Upper lobe of left lung (tissue), 6 donors: ENCODE measurements at regions not wholly inside any gene's neighbourhood (a gene's known extent, or its start where the extent isn't known, plus 50 kb on each side); places are given as distances from the start of the nearest gene placed in this dataset.

Experiments
- ATAC-seq, 2 donors: fragments of 200-7000 bp; cut with Tn5 transposase; one replicate each; pipeline ENCODE4 v1.9.1; 2022; ENCODE audit warnings: mild to moderate bottlenecking in 2 of 2, moderate library complexity in 2 of 2; ENCODE audit not compliant: low FRiP score in 2 of 2
- DNase-seq, 2 donors: peaks; one replicate each; pipeline ENCODE4 v3.0.0-alpha.2; 2019 to 2020
- H3K27ac ChIP-seq, 4 donors: fragments of 200-600 bp; sonication (generic); one replicate each; pipeline ENCODE4 v1.5.1; 2016 to 2019
- H3K27me3 ChIP-seq, 4 donors: fragments of 200-600 bp; sonication (generic); one replicate each; pipeline ENCODE4 v1.5.1; 2017 to 2019
- H3K36me3 ChIP-seq, 4 donors: fragments of 200-600 bp; sonication (generic); one replicate each; pipeline ENCODE4 v1.5.1; 2016 to 2019
- H3K4me1 ChIP-seq, 4 donors: fragments of 200-600 bp; sonication (generic); one replicate each; pipeline ENCODE4 v1.5.1; 2018 to 2019
- H3K4me3 ChIP-seq, 4 donors: fragments of 200-600 bp; sonication (generic); one replicate each; pipeline ENCODE4 v1.5.1; 2017 to 2019; ENCODE audit warnings: mild to moderate bottlenecking in 2 of 4, moderate library complexity in 1 of 4
- H3K9me3 ChIP-seq, 4 donors: fragments of 200-600 bp; sonication (generic); one replicate each; pipeline ENCODE4 v1.5.1; 2018 to 2019
- CTCF ChIP-seq, 6 experiments: fragments of 450-650 bp in 4 of 6; fragments of 200-600 bp in 2 of 6; sonication (generic) in 2 of 6; IDR thresholded peaks; one replicate each; pipeline ENCODE4 v1.5.1; 2016 to 2019; ENCODE audit warnings: antibody characterized with exemption in 6 of 6
- EP300 ChIP-seq, 4 donors: sonication (generic); formaldehyde crosslinking; IDR thresholded peaks; one replicate each; pipeline ENCODE4 v1.5.1; 2017; ENCODE audit warnings: antibody characterized with exemption in 4 of 4, control low read depth in 2 of 4
- POLR2A ChIP-seq, 4 donors: fragments of 450-650 bp; IDR thresholded peaks; one replicate each; pipeline ENCODE4 v1.5.1; 2016 to 2017; ENCODE audit warnings: antibody characterized with exemption in 4 of 4, mild to moderate bottlenecking in 2 of 4
- POLR2AphosphoS5 ChIP-seq, 2 donors: sonication (generic); formaldehyde crosslinking; IDR thresholded peaks; one replicate each; pipeline ENCODE4 v1.5.1; 2017; ENCODE audit warnings: antibody characterized with exemption in 2 of 2
- WGBS, 2 donors: methylation state at CpG; one replicate each; pipeline ENCODE4 v1.1.5; 2017 to 2018; 5-methylcytosine and 5-hydroxymethylcytosine counted together
- donor health status: DM: no; HTN: no; CAD: no; lungs with moderate emphysema.
- donor health status: DM: no; HTN: yes; CAD: no; lungs with severe emphysema.

- Histone ChIP-seq H3K36me3 (no peaks in the 10 kb centered on the region), H3K9me3 (no peaks in the 10 kb centered on the region), H3K27ac (no peak overlapping the region), H3K4me3 (no peak overlapping the region), H3K27me3 (no peaks in the 10 kb centered on the region), H3K4me1 (no peaks in the 10 kb centered on the region)
- TF ChIP-seq CTCF (IDR thresholded peaks at IDR 0.05) (no peak), EP300 (IDR thresholded peaks at IDR 0.05) (no peak), POLR2A (IDR thresholded peaks at IDR 0.05) (no peak), POLR2AphosphoS5 (IDR thresholded peaks at IDR 0.05) (no peak)
- DNase-seq (no peak), ATAC-seq (no peak)
Measured at GRCh38 chr2:5519286-5519685, 172.9 kb upstream of the SOX11 start.

- no peak for ATAC-seq
- no peak for TF ChIP-seq POLR2AphosphoS5 (IDR thresholded peaks at IDR 0.05)
- no peak for TF ChIP-seq CTCF (IDR thresholded peaks at IDR 0.05)
- no peak for TF ChIP-seq POLR2A (IDR thresholded peaks at IDR 0.05)
- TF ChIP-seq EP300 (IDR thresholded peaks at IDR 0.05) = no peak
- no peak overlapping the region for H3K27ac ChIP-seq
- no peak for DNase-seq
- no peaks in the 10 kb centered on the region for H3K4me1 ChIP-seq
- 60 to 82% methylated on average over 7 of the region's 7 CpGs for WGBS, 2 donors
- no peak overlapping the region for H3K4me3 ChIP-seq
- H3K27me3 ChIP-seq = no peaks in the 10 kb centered on the region
- H3K36me3 ChIP-seq = no peaks in the 10 kb centered on the region
- no peaks in the 10 kb centered on the region for H3K9me3 ChIP-seq
Measured at GRCh38 chr2:5520463-5520972, 171.7 kb upstream of the SOX11 start.

GRCh38 chr2:5521461-5521860, 170.7 kb upstream of the SOX11 start:
- WGBS, 2 donors = 67 to 75% methylated on average over 7 of the region's 7 CpGs
- Histone ChIP-seq H3K9me3 (no peaks in the 10 kb centered on the region), H3K4me1 (no peaks in the 10 kb centered on the region), H3K27ac (no peak overlapping the region), H3K36me3 (no peaks in the 10 kb centered on the region), H3K4me3 (no peak overlapping the region), H3K27me3 (no peaks in the 10 kb centered on the region)
- ATAC-seq (no peak), DNase-seq (no peak)
- TF ChIP-seq POLR2A (IDR thresholded peaks at IDR 0.05) (no peak), EP300 (IDR thresholded peaks at IDR 0.05) (no peak), POLR2AphosphoS5 (IDR thresholded peaks at IDR 0.05) (no peak), CTCF (IDR thresholded peaks at IDR 0.05) (no peak)

GRCh38 chr2:5524551-5524950, 167.6 kb upstream of the SOX11 start:
- Histone ChIP-seq H3K4me1 (no peaks in the 10 kb centered on the region), H3K27ac (no peak overlapping the region), H3K4me3 (no peak overlapping the region), H3K27me3 (no peaks in the 10 kb centered on the region), H3K36me3 (no peaks in the 10 kb centered on the region), H3K9me3 (no peaks in the 10 kb centered on the region)
- ATAC-seq (no peak), DNase-seq (no peak)
- 82% methylated on average over 1 of the region's 1 CpG for WGBS, 2 donors
- no peak for TF ChIP-seq POLR2A (IDR thresholded peaks at IDR 0.05)

- ATAC-seq = no peak
- Histone ChIP-seq H3K9me3 (no peaks in the 10 kb centered on the region), H3K27ac (no peak overlapping the region), H3K4me3 (no peak overlapping the region), H3K27me3 (no peaks in the 10 kb centered on the region), H3K36me3 (no peaks in the 10 kb centered on the region), H3K4me1 (no peaks in the 10 kb centered on the region)
- WGBS, 2 donors = 59 to 61% methylated on average over 8 of the region's 8 CpGs
- DNase-seq = no peak
- TF ChIP-seq POLR2AphosphoS5 (IDR thresholded peaks at IDR 0.05) (no peak), EP300 (IDR thresholded peaks at IDR 0.05) (no peak), CTCF (IDR thresholded peaks at IDR 0.05) (no peak), POLR2A (IDR thresholded peaks at IDR 0.05) (no peak)
Measured at GRCh38 chr2:5528706-5529105, 163.5 kb upstream of the SOX11 start.
